ENCODE measurements at regions not wholly inside any gene's neighbourhood (a gene's known extent, or its start where the extent isn't known, plus 50 kb on each side); places are given as distances from the start of the nearest gene placed in this dataset.
"Not testable (repeated sequence)": the region's sequence is repeated elsewhere in the genome, so short reads cannot be mapped to it uniquely, and the experiment has no call there.

DNA sequence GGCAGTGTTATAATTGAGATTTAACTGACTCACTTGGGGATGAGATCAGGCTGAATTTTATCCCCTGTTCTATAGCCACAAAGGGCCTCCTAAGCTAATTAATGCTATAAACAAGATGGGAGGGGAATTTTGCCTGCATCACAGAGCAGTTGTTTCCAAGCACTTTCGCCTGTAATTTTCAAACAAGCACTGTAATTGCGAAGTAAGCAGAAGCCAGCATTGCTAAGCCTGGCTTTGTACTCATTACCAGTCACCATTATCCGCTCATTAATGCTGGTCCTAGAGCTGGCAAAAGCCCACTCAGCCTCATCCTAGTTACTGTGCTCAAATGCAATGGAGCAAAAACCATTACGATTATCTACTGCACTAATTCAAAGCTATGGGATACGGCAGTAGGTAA is 356.6 kb upstream of the UBE2E2 start:
- no peak for DNase-seq (ENCODE audit: low read depth in 4 of 4, low spot score in 3 of 4)

GRCh38 chr3:22849583-22849982 is 353.5 kb upstream of the UBE2E2 start:
- DNase-seq (ENCODE audit: low read depth in 4 of 4, low spot score in 3 of 4) = not testable (repeated sequence)

DNA sequence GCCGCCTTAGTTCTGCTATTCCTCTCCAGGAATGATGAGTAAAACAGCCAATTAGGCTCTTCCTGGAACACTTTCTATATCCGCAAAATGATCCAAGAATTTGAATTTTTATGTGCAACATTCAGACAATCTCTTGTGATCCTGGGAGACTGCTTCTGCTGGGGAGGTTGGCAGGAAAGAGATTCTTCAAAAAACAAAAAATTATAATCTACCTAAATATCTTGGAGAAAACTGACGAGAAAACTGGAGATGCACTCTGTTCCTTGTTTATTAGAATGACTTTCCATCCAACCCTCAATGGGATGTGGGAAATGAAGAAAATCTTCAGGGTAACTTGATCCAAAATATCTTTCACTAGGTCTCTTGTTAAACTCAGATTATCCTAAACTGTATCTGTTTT is 346.3 kb upstream of the UBE2E2 start:
- no peak for DNase-seq (ENCODE audit: low read depth in 4 of 4, low spot score in 3 of 4)

- no peak for DNase-seq (ENCODE audit: low read depth in 4 of 4, low spot score in 3 of 4)
These were observed 344.6 kb upstream of the UBE2E2 start for GRCh38 chr3:22858486-22858885.

DNA sequence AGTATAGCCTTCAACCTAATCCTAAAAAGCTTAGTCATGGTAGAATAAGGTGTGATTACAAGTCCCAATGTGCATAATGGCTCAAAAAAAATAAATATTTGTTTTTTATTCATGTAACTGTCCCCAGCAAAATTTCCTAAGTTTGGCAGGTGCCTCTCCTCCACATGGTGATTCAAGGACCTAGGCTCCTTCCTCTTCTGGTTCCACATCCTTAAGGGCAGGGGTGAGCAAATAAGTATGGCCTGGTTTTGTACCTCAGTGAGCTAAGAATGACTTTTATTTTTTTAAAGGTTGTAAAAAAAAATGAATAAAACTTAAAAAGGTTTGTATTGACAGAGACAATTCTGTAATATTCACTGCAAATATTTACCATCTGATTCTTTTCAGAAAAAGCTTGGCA is 343.5 kb upstream of the UBE2E2 start:
- DNase-seq (ENCODE audit: low read depth in 4 of 4, low spot score in 3 of 4) = no peak

GRCh38 chr3:22861426-22861825 is 341.7 kb upstream of the UBE2E2 start:
- DNase-seq (ENCODE audit: low read depth in 4 of 4, low spot score in 3 of 4) = no peak

DNA sequence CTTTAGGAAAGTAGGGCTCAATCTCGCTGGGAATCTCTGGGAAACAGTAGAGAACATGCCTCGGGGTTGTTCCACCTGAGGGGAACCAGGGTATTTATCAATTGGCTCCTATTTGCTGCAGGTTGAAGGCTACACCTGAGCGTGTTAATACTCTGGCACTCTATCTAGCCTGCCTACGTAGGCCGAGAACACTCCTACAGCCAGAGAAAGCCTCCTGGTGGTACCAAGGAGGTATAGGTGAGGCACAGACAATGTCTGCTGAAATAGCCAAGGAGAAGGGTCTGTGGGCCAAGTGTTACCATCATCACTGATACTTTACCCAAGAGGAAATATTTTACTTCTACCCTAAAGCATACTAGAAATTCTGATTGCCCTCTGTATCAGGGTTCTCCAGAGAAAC is 341.0 kb upstream of the UBE2E2 start:
- no peak for DNase-seq (ENCODE audit: low read depth in 4 of 4, low spot score in 3 of 4)

- not testable (repeated sequence) for DNase-seq (ENCODE audit: low read depth in 4 of 4, low spot score in 3 of 4)
These were observed 320.3 kb upstream of the UBE2E2 start for GRCh38 chr3:22882834-22883233.

GRCh38 chr3:22885039-22885438 is 318.1 kb upstream of the UBE2E2 start:
- no peak for DNase-seq (ENCODE audit: low read depth in 4 of 4, low spot score in 3 of 4)

DNA sequence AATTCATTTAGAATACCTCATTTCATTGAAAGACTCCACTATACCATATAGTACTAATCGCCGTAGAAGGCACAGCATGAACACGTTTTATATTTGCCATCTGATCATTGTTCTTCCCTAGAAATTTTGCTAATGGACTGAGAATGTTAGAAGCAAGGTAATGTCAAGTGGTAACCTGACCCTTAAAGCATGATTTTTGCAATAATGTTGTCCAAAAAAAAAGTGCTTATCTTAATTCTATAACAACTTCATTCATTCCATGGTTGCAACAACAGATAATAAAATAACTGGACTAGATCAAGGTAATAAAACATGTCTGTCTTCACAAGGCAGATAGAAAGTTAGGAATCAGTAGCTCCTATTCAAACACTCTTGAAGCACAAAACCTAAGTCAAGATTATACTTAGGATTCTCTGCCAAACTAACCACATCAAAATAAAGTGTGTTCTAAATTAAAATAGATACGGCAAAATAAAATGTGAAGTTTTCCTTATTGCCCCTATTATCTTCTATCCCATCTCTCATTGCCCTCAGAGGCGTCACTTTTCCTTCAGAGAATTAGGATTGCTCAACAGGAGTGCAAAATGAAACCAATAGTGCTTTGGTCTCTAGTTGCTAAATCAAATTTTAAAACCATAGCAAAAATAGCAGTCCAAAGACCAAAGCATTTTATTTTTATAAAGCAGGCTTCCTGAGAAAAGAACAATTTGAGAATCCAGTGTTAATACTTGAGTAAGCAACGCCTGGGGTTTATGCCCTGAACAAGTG is 317.4 kb upstream of the UBE2E2 start:
- no peak for DNase-seq (ENCODE audit: low read depth in 4 of 4, low spot score in 3 of 4)

DNA sequence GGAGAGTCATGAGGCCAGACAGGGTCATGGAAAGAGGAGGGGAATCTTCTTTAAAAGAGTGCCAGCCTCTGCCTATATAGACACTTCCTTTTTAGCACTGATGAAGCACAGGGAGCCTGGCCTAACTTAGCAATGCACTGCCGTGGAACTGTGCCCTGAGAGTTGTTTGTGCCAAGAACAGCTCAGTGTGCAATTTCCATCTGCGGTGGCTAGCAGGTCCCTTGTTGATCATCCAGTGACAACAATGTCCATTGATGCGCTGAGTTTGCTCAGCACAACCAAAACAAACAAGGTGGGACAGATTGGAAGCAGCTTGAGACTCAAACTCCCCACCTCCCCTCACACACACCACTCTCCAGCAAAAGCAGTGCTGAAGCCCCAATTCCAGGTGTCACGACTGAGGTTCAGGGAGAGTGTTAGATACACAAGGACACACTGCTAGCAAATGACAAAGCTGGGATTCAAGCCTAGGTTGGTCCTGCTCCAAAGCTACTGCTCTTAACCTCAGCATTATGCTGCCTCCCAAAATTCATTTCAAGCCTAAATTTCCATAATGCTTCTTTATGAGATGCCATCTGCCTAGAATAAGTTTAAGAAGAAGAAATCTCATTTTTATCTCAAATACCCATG is 316.6 kb upstream of the UBE2E2 start:
- DNase-seq (ENCODE audit: low read depth in 4 of 4, low spot score in 3 of 4) = no peak

GRCh38 chr3:22887664-22888291 is 315.3 kb upstream of the UBE2E2 start:
- DNase-seq (ENCODE audit: low read depth in 4 of 4, low spot score in 3 of 4) = no peak

GRCh38 chr3:22893101-22893500 is 310.0 kb upstream of the UBE2E2 start:
- DNase-seq (ENCODE audit: low read depth in 4 of 4, low spot score in 3 of 4) = no peak

DNA sequence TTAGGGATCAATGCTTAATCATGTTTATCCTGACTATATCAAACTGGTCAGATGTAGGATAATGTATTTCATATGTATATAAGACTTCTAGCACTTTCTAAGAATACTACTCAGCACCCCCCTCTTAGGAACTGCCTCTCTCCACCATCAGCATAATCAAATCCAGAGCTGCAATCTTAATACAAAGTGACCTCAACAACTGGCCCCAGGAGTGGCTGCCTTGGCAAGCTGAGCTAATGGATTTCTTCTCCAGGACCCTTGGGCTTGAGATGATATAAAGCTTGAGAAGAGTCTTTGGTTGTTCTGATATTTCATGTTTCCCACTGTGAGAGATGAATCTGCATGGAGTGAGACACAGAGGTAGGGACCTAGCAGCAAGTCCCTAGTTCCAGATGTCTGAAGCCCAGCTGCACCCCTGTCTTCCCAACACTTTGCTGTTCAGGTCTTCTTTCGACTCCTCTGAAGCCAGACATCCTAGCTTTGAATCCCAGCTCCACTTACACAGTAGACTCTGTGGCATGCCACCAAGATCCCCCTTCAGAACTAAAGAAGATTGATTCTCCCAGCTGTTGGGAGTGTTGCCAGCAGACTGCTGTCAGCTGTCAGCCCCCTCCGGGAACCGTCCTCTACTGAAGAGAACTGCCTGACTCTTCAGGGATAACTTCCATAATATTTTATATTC is 309.3 kb upstream of the UBE2E2 start:
- peak in 2 of 4 donors; percentile 18 to 43 for DNase-seq (ENCODE audit: low read depth in 4 of 4, low spot score in 3 of 4)

- DNase-seq (ENCODE audit: low read depth in 4 of 4, low spot score in 3 of 4) = no peak
These were observed 308.3 kb upstream of the UBE2E2 start for GRCh38 chr3:22894865-22895264.

- DNase-seq (ENCODE audit: low read depth in 4 of 4, low spot score in 3 of 4) = no peak
These were observed 307.5 kb upstream of the UBE2E2 start for GRCh38 chr3:22895671-22896070.

- DNase-seq (ENCODE audit: low read depth in 4 of 4, low spot score in 3 of 4) = no peak
These were observed 304.6 kb upstream of the UBE2E2 start for GRCh38 chr3:22898558-22898957.

- DNase-seq (ENCODE audit: low read depth in 4 of 4, low spot score in 3 of 4) = no peak
These were observed 303.7 kb upstream of the UBE2E2 start for GRCh38 chr3:22899441-22899840.

DNA sequence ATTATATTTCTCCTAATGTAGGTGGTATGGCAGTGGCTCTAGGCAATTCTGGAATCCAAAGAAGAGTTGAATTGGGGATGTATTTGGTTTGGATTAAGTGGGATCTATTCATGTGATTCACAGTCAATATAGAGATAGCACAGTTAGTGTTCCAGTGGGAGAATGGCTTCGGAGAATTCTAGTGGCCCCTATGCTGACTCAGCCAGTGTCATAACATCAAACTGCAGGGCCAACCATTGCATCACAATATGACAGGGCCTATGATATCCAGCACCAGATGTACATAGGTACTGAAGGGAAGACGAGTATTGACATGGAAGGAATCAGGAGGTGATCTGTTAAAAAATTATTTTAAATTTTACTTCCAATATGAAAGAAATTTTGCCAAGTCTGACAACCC is 302.8 kb upstream of the UBE2E2 start:
- no peak for DNase-seq (ENCODE audit: low read depth in 4 of 4, low spot score in 3 of 4)

DNA sequence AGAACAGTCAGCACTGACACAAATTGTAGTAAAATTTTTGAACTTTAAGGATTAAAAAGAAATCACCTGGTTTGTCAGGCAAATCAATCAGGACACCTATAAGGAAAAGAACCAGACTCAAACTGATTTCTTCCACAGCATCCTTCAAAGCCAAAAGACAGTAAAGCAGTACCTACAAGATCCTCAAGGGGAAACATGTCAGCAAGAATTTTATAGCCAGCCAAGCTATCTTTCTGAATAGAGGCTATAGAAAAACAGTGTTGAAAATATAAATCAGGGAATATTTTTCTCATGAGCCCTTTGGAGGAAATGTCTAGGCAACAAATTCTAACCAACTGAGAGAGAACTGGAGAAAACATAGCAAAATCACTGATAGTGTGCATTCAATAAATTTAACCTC is 301.4 kb upstream of the UBE2E2 start:
- DNase-seq (ENCODE audit: low read depth in 4 of 4, low spot score in 3 of 4) = no peak

DNA sequence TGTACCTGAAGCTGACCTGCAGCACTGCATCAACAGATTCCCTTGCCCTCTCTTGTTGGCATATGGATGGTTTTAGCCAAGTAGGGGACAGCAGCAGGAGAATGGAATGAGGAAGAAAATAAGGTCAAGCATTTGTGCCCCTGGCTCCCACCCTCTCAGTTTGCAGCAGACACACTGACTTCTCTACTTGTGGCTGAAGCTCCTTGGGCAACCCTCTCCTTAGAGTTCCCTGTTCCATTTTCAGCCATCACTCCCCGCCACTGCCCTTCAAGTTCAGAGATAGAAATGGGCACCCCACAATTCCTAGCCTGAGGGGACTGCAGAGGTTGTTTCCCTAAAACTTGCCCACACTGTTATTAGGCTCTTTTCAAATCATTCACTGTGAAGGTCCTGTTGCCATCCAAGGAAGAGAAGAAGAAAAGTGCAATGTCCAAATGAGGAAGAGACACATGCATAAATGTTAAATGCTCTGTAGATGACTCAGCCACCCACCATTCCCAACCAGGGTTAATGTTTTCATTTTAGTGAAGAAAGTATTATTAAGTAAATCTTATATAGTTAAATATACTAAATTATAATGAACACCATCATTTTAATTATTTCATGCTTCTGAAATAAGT is 295.9 kb upstream of the UBE2E2 start:
- DNase-seq (ENCODE audit: low read depth in 4 of 4, low spot score in 3 of 4) = no peak

All from right renal pelvis (tissue), 4 donors.